ENCODE measurements at regions not wholly inside any gene's neighbourhood (a gene's known extent, or its start where the extent isn't known, plus 50 kb on each side); places are given as distances from the start of the nearest gene placed in this dataset.

- TF ChIP-seq SUZ12 (IDR thresholded peaks at IDR 0.05; ENCODE audit: extremely low read depth, insufficient read depth, insufficient read length) = no peak
- no peak for TF ChIP-seq YY1 (IDR thresholded peaks at IDR 0.05; ENCODE audit: insufficient read depth, insufficient read length)
Observed at GRCh38 chr1:60141276-60141675, 67.7 kb upstream of the C1orf87 start.
